ENCODE measurements at regions not wholly inside any gene's neighbourhood (a gene's known extent, or its start where the extent isn't known, plus 50 kb on each side); places are given as distances from the start of the nearest gene placed in this dataset.

DNA sequence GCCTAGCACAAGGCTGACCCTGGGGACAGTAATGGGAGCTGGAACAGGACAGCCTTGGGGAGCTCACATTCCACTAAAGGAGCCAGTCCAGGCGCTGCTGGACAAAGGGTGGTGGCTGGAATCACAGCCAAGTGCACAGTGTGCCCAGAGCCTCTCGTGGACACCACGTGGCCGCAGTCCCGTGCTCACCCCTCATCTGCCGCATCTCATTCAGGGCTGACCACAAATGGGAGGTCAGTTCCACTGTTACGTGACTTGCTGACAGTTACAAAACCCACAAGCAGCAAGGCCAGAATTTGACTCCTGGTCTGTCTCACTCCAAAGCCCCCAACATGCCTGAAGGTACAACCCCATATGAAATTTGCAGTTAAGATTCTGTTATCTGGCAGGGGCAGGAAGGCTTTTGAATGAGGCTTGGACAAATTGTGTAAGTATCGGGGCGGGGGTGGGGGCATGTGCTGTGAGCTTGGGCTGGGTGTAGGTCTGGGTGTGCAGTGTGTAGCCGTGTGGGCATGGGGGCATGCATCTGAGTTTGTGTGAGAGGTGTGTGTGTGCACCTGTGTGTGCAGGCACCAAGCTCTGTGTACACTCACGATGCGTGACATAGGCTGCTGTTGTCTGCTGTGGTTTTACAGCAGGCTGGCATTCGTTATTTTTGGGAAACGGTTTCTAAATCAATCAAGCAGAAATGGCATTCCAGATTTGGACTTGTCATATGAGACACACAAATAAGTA lies 301.7 kb downstream of the BRD1 start:
- TF ChIP-seq, protein P1, sequence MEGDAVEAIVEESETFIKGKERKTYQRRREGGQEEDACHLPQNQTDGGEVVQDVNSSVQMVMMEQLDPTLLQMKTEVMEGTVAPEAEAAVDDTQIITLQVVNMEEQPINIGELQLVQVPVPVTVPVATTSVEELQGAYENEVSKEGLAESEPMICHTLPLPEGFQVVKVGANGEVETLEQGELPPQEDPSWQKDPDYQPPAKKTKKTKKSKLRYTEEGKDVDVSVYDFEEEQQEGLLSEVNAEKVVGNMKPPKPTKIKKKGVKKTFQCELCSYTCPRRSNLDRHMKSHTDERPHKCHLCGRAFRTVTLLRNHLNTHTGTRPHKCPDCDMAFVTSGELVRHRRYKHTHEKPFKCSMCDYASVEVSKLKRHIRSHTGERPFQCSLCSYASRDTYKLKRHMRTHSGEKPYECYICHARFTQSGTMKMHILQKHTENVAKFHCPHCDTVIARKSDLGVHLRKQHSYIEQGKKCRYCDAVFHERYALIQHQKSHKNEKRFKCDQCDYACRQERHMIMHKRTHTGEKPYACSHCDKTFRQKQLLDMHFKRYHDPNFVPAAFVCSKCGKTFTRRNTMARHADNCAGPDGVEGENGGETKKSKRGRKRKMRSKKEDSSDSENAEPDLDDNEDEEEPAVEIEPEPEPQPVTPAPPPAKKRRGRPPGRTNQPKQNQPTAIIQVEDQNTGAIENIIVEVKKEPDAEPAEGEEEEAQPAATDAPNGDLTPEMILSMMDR (IDR thresholded peaks at IDR 0.05) = no peak
- TF ChIP-seq POLR2A (IDR thresholded peaks at IDR 0.05) = no peak
